ENCODE measurements at regions not wholly inside any gene's neighbourhood (a gene's known extent, or its start where the extent isn't known, plus 50 kb on each side); places are given as distances from the start of the nearest gene placed in this dataset.

DNA sequence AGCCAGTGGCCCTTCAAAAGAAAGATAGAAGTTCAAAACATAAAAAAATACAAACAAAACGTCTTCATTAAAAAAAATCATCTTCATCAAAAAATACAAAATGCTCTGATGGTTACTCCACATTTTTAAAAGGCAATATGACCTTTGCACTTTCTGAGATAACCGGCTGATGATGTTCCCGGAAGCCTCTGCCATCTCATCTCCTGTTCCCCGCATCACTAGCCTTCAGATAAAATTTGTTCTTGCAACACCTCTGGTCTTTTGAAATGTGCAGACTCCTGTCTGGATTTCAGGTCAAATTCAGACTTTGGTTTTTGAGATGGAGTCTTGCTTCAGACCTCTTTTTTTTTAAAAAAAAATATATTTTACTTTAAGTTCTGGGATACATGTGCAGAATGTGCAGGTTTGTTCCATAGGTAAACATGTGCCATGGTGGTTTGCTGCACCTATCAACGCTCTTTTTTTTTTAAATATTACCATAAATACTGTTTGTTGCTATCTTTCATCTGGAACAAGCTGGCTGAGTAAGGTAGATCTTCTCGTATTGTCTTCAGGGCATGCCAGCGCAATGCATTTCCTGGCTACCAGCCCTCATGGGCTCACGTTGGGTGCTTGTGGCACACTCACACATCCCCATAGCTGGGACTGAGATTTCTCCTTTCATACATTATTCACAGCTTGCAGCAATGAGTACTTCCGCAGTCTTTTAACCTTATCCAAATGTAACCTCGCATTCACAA lies 418.9 kb upstream of the ARGLU1 start:
- Mint-ChIP-seq H3K4me3 (ENCODE audit: unreplicated experiment) (no peak overlapping the region), H3K4me1 (ENCODE audit: low read depth) (peaks cover 16% of the 10 kb centered on the region), H3K9me3 (ENCODE audit: low read depth) (no peaks in the 10 kb centered on the region), H3K36me3 (ENCODE audit: low read depth) (no peaks in the 10 kb centered on the region), H3K27me3 (ENCODE audit: low read depth) (no peaks in the 10 kb centered on the region), H3K27ac (ENCODE audit: unreplicated experiment) (no peak overlapping the region)
- TF ChIP-seq, protein P1, sequence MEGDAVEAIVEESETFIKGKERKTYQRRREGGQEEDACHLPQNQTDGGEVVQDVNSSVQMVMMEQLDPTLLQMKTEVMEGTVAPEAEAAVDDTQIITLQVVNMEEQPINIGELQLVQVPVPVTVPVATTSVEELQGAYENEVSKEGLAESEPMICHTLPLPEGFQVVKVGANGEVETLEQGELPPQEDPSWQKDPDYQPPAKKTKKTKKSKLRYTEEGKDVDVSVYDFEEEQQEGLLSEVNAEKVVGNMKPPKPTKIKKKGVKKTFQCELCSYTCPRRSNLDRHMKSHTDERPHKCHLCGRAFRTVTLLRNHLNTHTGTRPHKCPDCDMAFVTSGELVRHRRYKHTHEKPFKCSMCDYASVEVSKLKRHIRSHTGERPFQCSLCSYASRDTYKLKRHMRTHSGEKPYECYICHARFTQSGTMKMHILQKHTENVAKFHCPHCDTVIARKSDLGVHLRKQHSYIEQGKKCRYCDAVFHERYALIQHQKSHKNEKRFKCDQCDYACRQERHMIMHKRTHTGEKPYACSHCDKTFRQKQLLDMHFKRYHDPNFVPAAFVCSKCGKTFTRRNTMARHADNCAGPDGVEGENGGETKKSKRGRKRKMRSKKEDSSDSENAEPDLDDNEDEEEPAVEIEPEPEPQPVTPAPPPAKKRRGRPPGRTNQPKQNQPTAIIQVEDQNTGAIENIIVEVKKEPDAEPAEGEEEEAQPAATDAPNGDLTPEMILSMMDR (IDR thresholded peaks at IDR 0.05), result no peak
- no peak for DNase-seq (ENCODE audit: low spot score)

DNA sequence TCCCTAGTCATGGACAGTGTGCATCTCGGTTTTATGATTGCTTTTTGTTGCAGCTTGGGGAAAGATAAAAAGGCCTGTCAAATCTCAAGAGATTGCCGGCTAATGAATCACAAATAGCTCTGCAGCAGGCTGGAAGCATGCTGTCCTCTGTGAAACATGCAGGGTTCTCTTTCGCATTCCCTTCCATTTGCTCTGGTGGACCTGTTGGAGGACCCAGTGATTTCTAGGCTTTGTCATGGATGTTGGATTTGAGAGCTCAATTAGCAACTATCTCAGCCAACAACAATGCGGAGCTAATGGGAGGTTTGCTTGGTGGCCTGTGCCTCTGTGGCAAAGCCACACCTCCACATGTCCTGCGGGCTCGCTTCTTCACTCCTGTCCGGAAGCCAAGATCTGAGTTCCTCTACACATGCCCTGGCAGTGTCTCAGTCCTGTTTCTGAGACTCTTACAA lies 418.1 kb upstream of the ARGLU1 start:
- DNase-seq (ENCODE audit: low spot score), result no peak
- Mint-ChIP-seq H3K27me3 (ENCODE audit: low read depth) (no peaks in the 10 kb centered on the region), H3K36me3 (ENCODE audit: low read depth) (no peaks in the 10 kb centered on the region), H3K27ac (ENCODE audit: unreplicated experiment) (no peak overlapping the region), H3K9me3 (ENCODE audit: low read depth) (no peaks in the 10 kb centered on the region), H3K4me3 (ENCODE audit: unreplicated experiment) (no peak overlapping the region), H3K4me1 (ENCODE audit: low read depth) (peaks cover 16% of the 10 kb centered on the region)
- TF ChIP-seq, protein P1 (IDR thresholded peaks at IDR 0.05), result no peak

DNA sequence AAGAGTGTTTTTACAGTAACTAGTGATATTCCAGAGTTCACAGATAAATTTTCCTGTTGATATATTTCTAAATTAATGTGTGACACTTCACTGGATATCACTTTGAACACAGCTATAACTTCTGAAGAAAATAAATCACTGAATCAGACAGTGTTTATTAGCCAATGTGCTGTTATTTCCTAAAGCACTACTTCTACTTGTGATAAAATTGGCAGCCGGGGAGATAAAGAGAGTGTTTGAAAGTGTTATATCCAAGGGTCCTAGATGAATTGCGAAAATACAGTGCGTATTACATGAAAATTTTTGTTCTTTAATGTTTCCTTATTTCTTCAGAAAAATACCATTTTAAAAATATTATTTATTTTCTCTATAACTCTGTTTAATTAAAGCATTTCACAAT lies 417.5 kb upstream of the ARGLU1 start:
- Mint-ChIP-seq H3K4me1 (ENCODE audit: low read depth) (peaks cover 13% of the 10 kb centered on the region), H3K9me3 (ENCODE audit: low read depth) (no peaks in the 10 kb centered on the region), H3K27ac (ENCODE audit: unreplicated experiment) (no peak overlapping the region), H3K4me3 (ENCODE audit: unreplicated experiment) (no peak overlapping the region), H3K27me3 (ENCODE audit: low read depth) (no peaks in the 10 kb centered on the region), H3K36me3 (ENCODE audit: low read depth) (no peaks in the 10 kb centered on the region)
- no peak for DNase-seq (ENCODE audit: low spot score)
- TF ChIP-seq, protein P1 (IDR thresholded peaks at IDR 0.05), result no peak

DNA sequence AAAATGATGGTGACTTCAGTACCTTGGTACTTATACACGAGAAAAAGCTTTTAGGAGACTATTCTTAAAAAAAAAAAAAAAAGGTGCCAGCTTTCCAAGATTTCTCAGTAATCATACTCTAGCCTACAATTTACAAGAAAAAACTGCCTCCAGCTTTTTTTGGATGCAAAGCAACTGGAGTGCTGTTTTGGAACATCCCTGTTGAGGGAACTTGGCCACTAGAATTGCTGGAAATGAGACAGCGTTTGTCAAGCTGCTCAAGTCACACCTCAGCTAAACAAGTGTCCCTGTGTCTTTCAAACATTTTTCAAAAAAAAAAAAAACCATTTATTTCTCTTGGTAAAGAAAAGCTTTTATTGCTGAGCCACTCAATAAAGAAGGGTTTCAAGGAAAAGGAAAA lies 413.1 kb upstream of the ARGLU1 start:
- DNase-seq (ENCODE audit: low spot score), result no peak
- H3K9me3 Mint-ChIP-seq (ENCODE audit: low read depth), result no peaks in the 10 kb centered on the region
- no peak overlapping the region for H3K4me3 Mint-ChIP-seq (ENCODE audit: unreplicated experiment)
- H3K27ac Mint-ChIP-seq (ENCODE audit: unreplicated experiment), result no peak overlapping the region
- TF ChIP-seq, protein P1 (IDR thresholded peaks at IDR 0.05), result no peak
- peaks cover 5% of the 10 kb centered on the region for H3K27me3 Mint-ChIP-seq (ENCODE audit: low read depth)
- no peaks in the 10 kb centered on the region for H3K36me3 Mint-ChIP-seq (ENCODE audit: low read depth)
- H3K4me1 Mint-ChIP-seq (ENCODE audit: low read depth), result no peaks in the 10 kb centered on the region

DNA sequence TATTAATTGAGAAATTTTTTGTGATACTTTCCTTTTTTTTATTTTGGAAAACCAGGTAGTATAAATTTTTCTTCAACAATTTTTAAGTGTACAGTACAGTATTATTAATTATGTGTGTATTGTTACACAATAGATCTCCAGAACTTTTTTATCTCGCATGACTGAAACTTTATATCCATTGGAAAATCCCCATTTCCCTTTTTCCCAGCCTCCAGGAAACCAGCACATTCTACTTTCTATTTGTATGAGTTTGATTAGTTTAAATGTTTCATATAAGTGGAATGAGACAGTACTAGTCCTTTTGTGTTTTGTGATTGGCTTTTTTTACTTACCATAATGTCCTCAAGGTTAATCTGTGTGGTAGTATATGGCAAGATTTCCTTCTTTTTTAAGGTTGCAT lies 399.5 kb upstream of the ARGLU1 start:
- no peaks in the 10 kb centered on the region for H3K36me3 Mint-ChIP-seq (ENCODE audit: low read depth)
- H3K4me3 Mint-ChIP-seq (ENCODE audit: unreplicated experiment), result no peak overlapping the region
- no peak overlapping the region for H3K27ac Mint-ChIP-seq (ENCODE audit: unreplicated experiment)
- no peak for DNase-seq (ENCODE audit: low spot score)
- TF ChIP-seq, protein P1 (IDR thresholded peaks at IDR 0.05), result no peak
- H3K27me3 Mint-ChIP-seq (ENCODE audit: low read depth), result peaks cover 4% of the 10 kb centered on the region
- H3K4me1 Mint-ChIP-seq (ENCODE audit: low read depth), result no peaks in the 10 kb centered on the region
- no peaks in the 10 kb centered on the region for H3K9me3 Mint-ChIP-seq (ENCODE audit: low read depth)

Measured in chondrocyte (in vitro differentiated cells).